ENCODE measurements at regions not wholly inside any gene's neighbourhood (a gene's known extent, or its start where the extent isn't known, plus 50 kb on each side); places are given as distances from the start of the nearest gene placed in this dataset.
"Not testable (repeated sequence)": the region's sequence is repeated elsewhere in the genome, so short reads cannot be mapped to it uniquely, and the experiment has no call there.

GRCh38 chr15:26011916-26012315 is 148.8 kb upstream of the ATP10A start:
- TF ChIP-seq CTCF (IDR thresholded peaks at IDR 0.05; ENCODE audit: low read depth, low read length), result no peak
- H3K4me3 ChIP-seq (ENCODE audit: low read depth, low read length), result no peak overlapping the region
- DNase-seq (ENCODE audit: low read depth, low spot score), result no peak
- in situ Hi-C loops (cut with HindIII; ENCODE audit: low sequenced_read_pairs), result no loop called here

GRCh38 chr15:26007151-26007550 is 144.0 kb upstream of the ATP10A start:
- no peak overlapping the region for H3K4me3 ChIP-seq (ENCODE audit: low read depth, low read length)
- in situ Hi-C loops (cut with HindIII; ENCODE audit: low sequenced_read_pairs), result no loop called here
- DNase-seq (ENCODE audit: low read depth, low spot score), result no peak

GRCh38 chr15:26001201-26001600 is 138.1 kb upstream of the ATP10A start:
- TF ChIP-seq CTCF (IDR thresholded peaks at IDR 0.05; ENCODE audit: low read depth, low read length), result no peak
- H3K4me3 ChIP-seq (ENCODE audit: low read depth, low read length), result no peak overlapping the region
- no peak for DNase-seq (ENCODE audit: low read depth, low spot score)
- in situ Hi-C loops (cut with HindIII; ENCODE audit: low sequenced_read_pairs), result no loop called here

More at GRCh38 chr15:26007151-26007550, 144.0 kb upstream of the ATP10A start:
- no peak for TF ChIP-seq CTCF (IDR thresholded peaks at IDR 0.05; ENCODE audit: low read depth, low read length)

- DNase-seq (ENCODE audit: low read depth, low spot score), result no peak
- TF ChIP-seq CTCF (IDR thresholded peaks at IDR 0.05; ENCODE audit: low read depth, low read length), result no peak
- in situ Hi-C loops (cut with HindIII; ENCODE audit: low sequenced_read_pairs), result no loop called here
- no peak overlapping the region for H3K4me3 ChIP-seq (ENCODE audit: low read depth, low read length)
Observed at GRCh38 chr15:25993506-25993905, 130.4 kb upstream of the ATP10A start.

- H3K4me3 ChIP-seq (ENCODE audit: low read depth, low read length), result no peak overlapping the region
- in situ Hi-C loops (cut with HindIII; ENCODE audit: low sequenced_read_pairs), result no loop called here
- no peak for TF ChIP-seq CTCF (IDR thresholded peaks at IDR 0.05; ENCODE audit: low read depth, low read length)
- DNase-seq (ENCODE audit: low read depth, low spot score), result no peak
Observed at GRCh38 chr15:25990220-25990619, 127.1 kb upstream of the ATP10A start.

- TF ChIP-seq CTCF (IDR thresholded peaks at IDR 0.05; ENCODE audit: low read depth, low read length), result no peak
- DNase-seq (ENCODE audit: low read depth, low spot score), result no peak
- in situ Hi-C loops (cut with HindIII; ENCODE audit: low sequenced_read_pairs), result no loop called here
- no peak overlapping the region for H3K4me3 ChIP-seq (ENCODE audit: low read depth, low read length)
Observed at GRCh38 chr15:25989327-25989726, 126.2 kb upstream of the ATP10A start.

GRCh38 chr15:25988716-25989115 is 125.6 kb upstream of the ATP10A start:
- DNase-seq (ENCODE audit: low read depth, low spot score); in situ Hi-C loops (cut with HindIII; ENCODE audit: low sequenced_read_pairs); H3K4me3 ChIP-seq (ENCODE audit: low read depth, low read length): not testable (repeated sequence)
